ENCODE measurements at regions not wholly inside any gene's neighbourhood (a gene's known extent, or its start where the extent isn't known, plus 50 kb on each side); places are given as distances from the start of the nearest gene placed in this dataset.

- H3K27me3 ChIP-seq (ENCODE audit: insufficient read depth, low read length) = no peaks in the 10 kb centered on the region
- H2BK5ac ChIP-seq (ENCODE audit: insufficient read length, low read length) = no peak overlapping the region
- H4K5ac ChIP-seq (ENCODE audit: insufficient read length, low read depth, low read length) = no peak overlapping the region
- no peak overlapping the region for H4K91ac ChIP-seq (ENCODE audit: insufficient read length, low read depth, low read length)
- H2BK15ac ChIP-seq (ENCODE audit: low read depth, low read length) = no peak overlapping the region
- no peak overlapping the region for H3K4ac ChIP-seq (ENCODE audit: low read depth, low read length)
- peaks cover 32% of the 10 kb centered on the region for H3K27me3 Mint-ChIP-seq (ENCODE audit: low read depth)
- no peaks in the 10 kb centered on the region for H3K79me1 ChIP-seq (ENCODE audit: insufficient read depth, low read depth, low read length, poor library complexity, severe bottlenecking)
- H2BK20ac ChIP-seq (ENCODE audit: low read depth, low read length, poor library complexity, severe bottlenecking) = no peak overlapping the region
- no peaks in the 10 kb centered on the region for H3K23me2 ChIP-seq (ENCODE audit: insufficient read length, low read depth, low read length, poor library complexity, severe bottlenecking)
- no peaks in the 10 kb centered on the region for H3K36me3 Mint-ChIP-seq (ENCODE audit: insufficient read depth in 1 of 3, low read depth in 3 of 3)
- peak overlapping the region in 2 of 3 experiments; percentile 29 to 68; a peak in 2 of 7 replicates for H3K27ac Mint-ChIP-seq
- no peak overlapping the region for H2BK120ac ChIP-seq (ENCODE audit: low read depth, low read length, poor library complexity, severe bottlenecking)
- no peak for DNase-seq
- no peak for TF ChIP-seq CTCF (conservative IDR thresholded peaks at IDR 0.05)
- H3K9ac ChIP-seq (ENCODE audit: extremely low read depth, insufficient read length, low read length) = no peak overlapping the region
- no peak overlapping the region for H2AK5ac ChIP-seq (ENCODE audit: insufficient read length, low read length)
- H2AFZ ChIP-seq (ENCODE audit: low read length) = no peak overlapping the region
- H4K8ac ChIP-seq (replicated peaks; ENCODE audit: insufficient read length, low read depth, low read length) = no peak overlapping the region
- H3K14ac ChIP-seq (ENCODE audit: insufficient read depth, low read length) = no peak overlapping the region
- H3K79me2 ChIP-seq (ENCODE audit: insufficient read depth, low read length) = no peaks in the 10 kb centered on the region
- H3T11ph ChIP-seq (ENCODE audit: low read length) = no peak overlapping the region
- peaks cover 16% of the 10 kb centered on the region for H3K4me1 ChIP-seq (ENCODE audit: insufficient read depth, low read length)
- H3K18ac ChIP-seq (ENCODE audit: insufficient read length, low read depth, low read length) = no peak overlapping the region
- H3K27ac ChIP-seq (ENCODE audit: insufficient read length, low read depth, low read length) = peak overlapping the region; percentile 47
- H3K4me2 ChIP-seq (ENCODE audit: insufficient read depth, insufficient read length, low read length) = peak overlapping the region; percentile 72
- no peaks in the 10 kb centered on the region; a peak in 1 of 5 replicates for H3K9me3 Mint-ChIP-seq
- H3K4me3 Mint-ChIP-seq = no peak overlapping the region
- no CpG with 5 or more reads among the region's 5 CpGs for WGBS (ENCODE audit: extremely low coverage, insufficient read length, low lambda C conversion rate)
- H3K4me1 Mint-ChIP-seq = peaks cover 48 to 63% of the 10 kb centered on the region in 2 experiments
- no peak overlapping the region for H3K56ac ChIP-seq (ENCODE audit: insufficient read length, low read depth, low read length)
- H4K20me1 ChIP-seq (ENCODE audit: control insufficient read depth, insufficient read depth, insufficient read length) = no peaks in the 10 kb centered on the region
- H3K23ac ChIP-seq (ENCODE audit: insufficient read length, low read depth, low read length) = no peak overlapping the region
- no peak overlapping the region for H2BK12ac ChIP-seq (ENCODE audit: insufficient read length, low read depth, low read length)
- H3K9me3 ChIP-seq (ENCODE audit: control insufficient read depth, low read depth, low read length) = no peaks in the 10 kb centered on the region
Observed at GRCh38 chr16:50457979-50458491, 89.2 kb upstream of the BRD7 start.

Data from H9 (cell line).